Psoas muscle (tissue), 7 donors: ENCODE measurements at regions not wholly inside any gene's neighbourhood (a gene's known extent, or its start where the extent isn't known, plus 50 kb on each side); places are given as distances from the start of the nearest gene placed in this dataset.

Experiments
- ATAC-seq, 4 donors: fragments of 200-7000 bp; cut with Tn5 transposase; one replicate each; pipeline ENCODE4 v1.9.1; 2020; ENCODE audit warnings: moderate library complexity in 3 of 4, mild to moderate bottlenecking in 2 of 4
- DNase-seq, 2 donors: peaks; one replicate each; pipeline ENCODE4 v3.0.0-alpha.2; 2020
- H3K27ac ChIP-seq: fragments of 200-600 bp; one replicate; pipeline ENCODE4 v1.8.0; 2022
- H3K27me3 ChIP-seq, 3 donors: fragments of 200-600 bp in 1 of 3; one replicate each; pipeline versions ENCODE4 v1.6.1 to v1.8.0; 2013 to 2022; ENCODE audit warnings: low read length in 2 of 3, mild to moderate bottlenecking in 2 of 3, moderate library complexity in 1 of 3; ENCODE audit not compliant: insufficient read depth in 3 of 3
- H3K36me3 ChIP-seq, 2 donors: fragments of 200-600 bp in 1 of 2; one replicate each; pipeline versions ENCODE4 v1.6.1 to v1.8.0; 2013 to 2022; ENCODE audit warnings: low read depth in 1 of 2, mild to moderate bottlenecking in 1 of 2, moderate library complexity in 1 of 2; ENCODE audit not compliant: insufficient read depth in 1 of 2
- H3K4me1 ChIP-seq: fragments of 200-600 bp; one replicate; pipeline ENCODE4 v1.8.0; 2022
- H3K4me3 ChIP-seq: fragments of 200-600 bp; one replicate; pipeline ENCODE4 v1.8.0; 2022; ENCODE audit warnings: mild to moderate bottlenecking
- H3K9me3 ChIP-seq: fragments of 200-600 bp; one replicate; pipeline ENCODE4 v1.8.0; 2022
- CTCF ChIP-seq: fragments of 200-600 bp; IDR thresholded peaks from one replicate; pipeline ENCODE4 v1.8.0; 2022; ENCODE audit warnings: antibody characterized with exemption
- whole genome bisulfite sequencing, 3 donors: extraction: QIAGEN DNeasy Blood & Tissue Kit; methylation state at CpG; one replicate each; pipeline versions ENCODE4 v1.1.6 to v1.1.7; 2013; 5-methylcytosine and 5-hydroxymethylcytosine counted together
- intact Hi-C, 2 donors: fragments of 100-400 bp; cut with DNase I; formaldehyde crosslinking; loops; one replicate each; pipeline versions ENCODE4 v1.11.0 to v1.14.2; 2022
- donor health status: healthy with polysubstance abuse.
- donor health status: DM: no; HTN: no; CAD: no; lungs with moderate emphysema.
- donor health status: Bipolar disorder and iron deficiency.
- donor health status: healthy.
- donor health status: DM: yes; HTN: yes; CAD: no.
- donor health status: DM: no; HTN: no; CAD: no.
- donor health status: DM: yes; HTN: yes; CAD: no.

GRCh38 chr1:24998563-24999245 lies 68.6 kb upstream of the RUNX3 start:
- WGBS, 3 donors: 85 to 88% (median 87%) methylated on average over 12 of the region's 12 CpGs

GRCh38 chr1:24996983-24997893 lies 67.2 kb upstream of the RUNX3 start:
- Histone ChIP-seq H3K27ac (no peak overlapping the region), H3K4me1 (no peaks in the 10 kb centered on the region), H3K9me3 (no peaks in the 10 kb centered on the region), H3K4me3 (no peak overlapping the region), H3K27me3 (peaks cover 0 to 2% (median 0%) of the 10 kb centered on the region in 3 donors), H3K36me3 (no peaks in the 10 kb centered on the region)
- no peak for TF ChIP-seq CTCF
- no peak for ATAC-seq
- intact Hi-C loops: no loop called here
- 72 to 88% (median 75%) methylated on average over 14 of the region's 14 CpGs for WGBS, 3 donors
- DNase-seq: peak in 1 of 2 donors; percentile 44

More at GRCh38 chr1:24998563-24999245, 68.6 kb upstream of the RUNX3 start:
- H3K27me3 ChIP-seq: peaks cover 0 to 2% (median 0%) of the 10 kb centered on the region in 3 donors
- no peak overlapping the region for H3K27ac ChIP-seq
- no peaks in the 10 kb centered on the region for H3K36me3 ChIP-seq
- H3K4me3 ChIP-seq: no peak overlapping the region
- intact Hi-C loops: no loop called here
- no peak for TF ChIP-seq CTCF
- ATAC-seq: no peak
- no peaks in the 10 kb centered on the region for H3K4me1 ChIP-seq
- no peaks in the 10 kb centered on the region for H3K9me3 ChIP-seq
- DNase-seq: peak in 1 of 2 donors; percentile 32

GRCh38 chr1:24996456-24996855 lies 66.4 kb upstream of the RUNX3 start:
- DNase-seq: peak in 1 of 2 donors; percentile 36
- intact Hi-C loops: no loop called here

GRCh38 chr1:24995661-24996060 lies 65.6 kb upstream of the RUNX3 start:
- Histone ChIP-seq H3K27me3 (peaks cover 0 to 6% (median 0%) of the 10 kb centered on the region in 3 donors), H3K27ac (no peak overlapping the region), H3K9me3 (no peaks in the 10 kb centered on the region), H3K4me3 (no peak overlapping the region), H3K36me3 (no peaks in the 10 kb centered on the region), H3K4me1 (no peaks in the 10 kb centered on the region)
- DNase-seq (peak in 1 of 2 donors; percentile 31), ATAC-seq (no peak)
- intact Hi-C loops: no loop called here
- TF ChIP-seq CTCF: no peak
- WGBS, 3 donors: 63 to 72% (median 69%) methylated on average over 3 of the region's 3 CpGs

More at GRCh38 chr1:24996456-24996855, 66.4 kb upstream of the RUNX3 start:
- no peaks in the 10 kb centered on the region for H3K36me3 ChIP-seq
- peaks cover 0 to 6% (median 0%) of the 10 kb centered on the region in 3 donors for H3K27me3 ChIP-seq
- no peak for TF ChIP-seq CTCF
- H3K9me3 ChIP-seq: no peaks in the 10 kb centered on the region
- no peak for ATAC-seq
- no peak overlapping the region for H3K4me3 ChIP-seq
- no peaks in the 10 kb centered on the region for H3K4me1 ChIP-seq
- no peak overlapping the region for H3K27ac ChIP-seq
- WGBS, 3 donors: 69 to 75% (median 73%) methylated on average over 5 of the region's 5 CpGs
